ENCODE measurements at regions not wholly inside any gene's neighbourhood (a gene's known extent, or its start where the extent isn't known, plus 50 kb on each side); places are given as distances from the start of the nearest gene placed in this dataset.
"Not testable (repeated sequence)": the region's sequence is repeated elsewhere in the genome, so short reads cannot be mapped to it uniquely, and the experiment has no call there.

DNA sequence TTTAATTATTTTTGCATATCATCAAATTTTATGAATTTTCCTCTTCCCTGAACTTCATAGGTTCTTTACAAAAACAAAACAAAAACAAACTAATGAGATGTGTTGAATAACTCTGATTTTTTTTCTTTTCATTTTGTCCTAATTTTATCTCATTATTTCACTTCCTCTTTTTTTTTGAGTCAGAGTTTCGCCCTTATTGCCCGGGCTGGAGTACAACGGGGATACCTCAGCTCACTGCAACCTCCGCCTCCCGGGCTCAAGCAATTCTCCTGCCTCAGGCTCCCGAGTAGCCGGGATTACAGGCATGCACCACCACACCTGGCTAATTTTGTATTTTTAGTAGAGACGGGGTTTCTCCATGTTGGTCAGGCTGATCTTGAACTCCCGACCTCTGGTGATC, 1633.3 kb downstream of the CDH8 start:
- TF ChIP-seq, protein P1, sequence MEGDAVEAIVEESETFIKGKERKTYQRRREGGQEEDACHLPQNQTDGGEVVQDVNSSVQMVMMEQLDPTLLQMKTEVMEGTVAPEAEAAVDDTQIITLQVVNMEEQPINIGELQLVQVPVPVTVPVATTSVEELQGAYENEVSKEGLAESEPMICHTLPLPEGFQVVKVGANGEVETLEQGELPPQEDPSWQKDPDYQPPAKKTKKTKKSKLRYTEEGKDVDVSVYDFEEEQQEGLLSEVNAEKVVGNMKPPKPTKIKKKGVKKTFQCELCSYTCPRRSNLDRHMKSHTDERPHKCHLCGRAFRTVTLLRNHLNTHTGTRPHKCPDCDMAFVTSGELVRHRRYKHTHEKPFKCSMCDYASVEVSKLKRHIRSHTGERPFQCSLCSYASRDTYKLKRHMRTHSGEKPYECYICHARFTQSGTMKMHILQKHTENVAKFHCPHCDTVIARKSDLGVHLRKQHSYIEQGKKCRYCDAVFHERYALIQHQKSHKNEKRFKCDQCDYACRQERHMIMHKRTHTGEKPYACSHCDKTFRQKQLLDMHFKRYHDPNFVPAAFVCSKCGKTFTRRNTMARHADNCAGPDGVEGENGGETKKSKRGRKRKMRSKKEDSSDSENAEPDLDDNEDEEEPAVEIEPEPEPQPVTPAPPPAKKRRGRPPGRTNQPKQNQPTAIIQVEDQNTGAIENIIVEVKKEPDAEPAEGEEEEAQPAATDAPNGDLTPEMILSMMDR (IDR thresholded peaks at IDR 0.05) = not testable (repeated sequence)
- TF ChIP-seq YY1 (IDR thresholded peaks at IDR 0.05; ENCODE audit: low read depth); RAD21 (IDR thresholded peaks at IDR 0.05; ENCODE audit: low read length); TCF12 (IDR thresholded peaks at IDR 0.05); POLR2AphosphoS5 (IDR thresholded peaks at IDR 0.05; ENCODE audit: low read depth, low read length); EP300 (IDR thresholded peaks at IDR 0.05; ENCODE audit: borderline replicate concordance in 1 of 2, low read depth in 1 of 2, low read length in 1 of 2); GABPA (IDR thresholded peaks at IDR 0.05; ENCODE audit: low read depth); MEF2A (IDR thresholded peaks at IDR 0.05; ENCODE audit: borderline replicate concordance, low read depth); MXI1 (IDR thresholded peaks at IDR 0.05; ENCODE audit: low read depth, low read length); GATA2 (CRISPR knock-in tag; IDR thresholded peaks at IDR 0.05); EZH2phosphoT487 (IDR thresholded peaks at IDR 0.05; ENCODE audit: borderline replicate concordance, low read depth): not testable (repeated sequence)
- TF ChIP-seq, protein P2, sequence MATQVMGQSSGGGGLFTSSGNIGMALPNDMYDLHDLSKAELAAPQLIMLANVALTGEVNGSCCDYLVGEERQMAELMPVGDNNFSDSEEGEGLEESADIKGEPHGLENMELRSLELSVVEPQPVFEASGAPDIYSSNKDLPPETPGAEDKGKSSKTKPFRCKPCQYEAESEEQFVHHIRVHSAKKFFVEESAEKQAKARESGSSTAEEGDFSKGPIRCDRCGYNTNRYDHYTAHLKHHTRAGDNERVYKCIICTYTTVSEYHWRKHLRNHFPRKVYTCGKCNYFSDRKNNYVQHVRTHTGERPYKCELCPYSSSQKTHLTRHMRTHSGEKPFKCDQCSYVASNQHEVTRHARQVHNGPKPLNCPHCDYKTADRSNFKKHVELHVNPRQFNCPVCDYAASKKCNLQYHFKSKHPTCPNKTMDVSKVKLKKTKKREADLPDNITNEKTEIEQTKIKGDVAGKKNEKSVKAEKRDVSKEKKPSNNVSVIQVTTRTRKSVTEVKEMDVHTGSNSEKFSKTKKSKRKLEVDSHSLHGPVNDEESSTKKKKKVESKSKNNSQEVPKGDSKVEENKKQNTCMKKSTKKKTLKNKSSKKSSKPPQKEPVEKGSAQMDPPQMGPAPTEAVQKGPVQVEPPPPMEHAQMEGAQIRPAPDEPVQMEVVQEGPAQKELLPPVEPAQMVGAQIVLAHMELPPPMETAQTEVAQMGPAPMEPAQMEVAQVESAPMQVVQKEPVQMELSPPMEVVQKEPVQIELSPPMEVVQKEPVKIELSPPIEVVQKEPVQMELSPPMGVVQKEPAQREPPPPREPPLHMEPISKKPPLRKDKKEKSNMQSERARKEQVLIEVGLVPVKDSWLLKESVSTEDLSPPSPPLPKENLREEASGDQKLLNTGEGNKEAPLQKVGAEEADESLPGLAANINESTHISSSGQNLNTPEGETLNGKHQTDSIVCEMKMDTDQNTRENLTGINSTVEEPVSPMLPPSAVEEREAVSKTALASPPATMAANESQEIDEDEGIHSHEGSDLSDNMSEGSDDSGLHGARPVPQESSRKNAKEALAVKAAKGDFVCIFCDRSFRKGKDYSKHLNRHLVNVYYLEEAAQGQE (IDR thresholded peaks at IDR 0.05; ENCODE audit: low read depth, low read length) = not testable (repeated sequence)

Data from SK-N-SH (cell line).